GM19351 (cell line): ENCODE measurements at regions not wholly inside any gene's neighbourhood (a gene's known extent, or its start where the extent isn't known, plus 50 kb on each side); places are given as distances from the start of the nearest gene placed in this dataset.
"Not testable (repeated sequence)": the region's sequence is repeated elsewhere in the genome, so short reads cannot be mapped to it uniquely, and the experiment has no call there.

Source experiments
- ATAC-seq: cut with Tn5 transposase; IDR thresholded peaks from one replicate; pipeline ENCODE4 v1.9.1; 2021; ENCODE audit warnings: mild to moderate bottlenecking, moderate library complexity; ENCODE audit not compliant: unreplicated experiment

DNA sequence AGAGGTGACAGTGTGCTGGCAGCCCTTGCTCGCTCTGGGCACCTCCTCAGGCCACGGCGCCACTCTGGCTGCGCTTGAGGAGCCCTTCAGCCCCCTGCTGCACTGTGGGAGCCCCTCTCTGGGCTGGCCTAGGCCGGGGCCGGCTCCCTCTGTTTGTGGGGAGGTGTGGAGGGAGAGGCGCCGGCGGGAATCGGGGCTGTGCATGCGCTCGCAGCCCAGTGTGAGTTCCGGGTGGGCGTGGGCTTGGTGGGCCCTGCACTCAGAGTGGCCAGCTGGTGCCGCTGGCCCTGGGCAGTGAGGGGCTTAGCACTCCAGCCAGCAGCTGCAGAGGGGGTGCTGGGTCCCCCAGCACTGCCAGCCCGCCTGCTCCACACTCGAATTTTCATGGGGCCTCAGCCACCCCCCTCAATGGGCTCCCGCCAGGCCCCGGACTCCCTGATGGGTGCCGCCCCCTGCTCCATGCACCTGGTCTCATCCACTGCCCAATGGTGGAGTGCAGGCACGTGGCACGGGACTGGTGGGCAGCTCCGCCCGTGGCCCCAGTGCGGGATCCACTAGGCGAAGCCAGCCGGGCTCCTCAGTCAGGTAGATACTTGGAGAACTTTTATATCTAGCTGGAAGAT is 96.7 kb upstream of the BET1 start:
- ATAC-seq = no peak

DNA sequence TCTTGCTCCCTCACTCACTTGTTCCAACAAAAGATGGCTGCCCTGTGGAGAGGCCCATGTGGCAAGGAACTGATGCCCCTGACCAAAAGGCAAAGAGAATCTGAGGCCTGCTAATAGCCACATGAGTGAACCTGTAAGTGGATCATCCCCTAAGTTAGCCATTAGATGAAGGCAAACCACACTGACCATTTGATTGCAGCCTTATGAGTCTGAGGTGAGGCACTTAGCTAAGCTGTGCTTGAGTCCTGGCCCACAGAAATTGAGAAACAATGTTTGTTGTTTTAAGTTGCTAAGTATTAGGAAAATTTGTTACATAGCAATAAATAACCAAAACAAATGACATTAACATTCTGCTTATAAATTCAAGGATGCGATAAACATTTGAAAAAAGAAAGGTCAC is 100.1 kb upstream of the BET1 start:
- ATAC-seq = no peak

GRCh38 chr7:94109556-94109955 is 105.4 kb upstream of the BET1 start:
- no peak for ATAC-seq

DNA sequence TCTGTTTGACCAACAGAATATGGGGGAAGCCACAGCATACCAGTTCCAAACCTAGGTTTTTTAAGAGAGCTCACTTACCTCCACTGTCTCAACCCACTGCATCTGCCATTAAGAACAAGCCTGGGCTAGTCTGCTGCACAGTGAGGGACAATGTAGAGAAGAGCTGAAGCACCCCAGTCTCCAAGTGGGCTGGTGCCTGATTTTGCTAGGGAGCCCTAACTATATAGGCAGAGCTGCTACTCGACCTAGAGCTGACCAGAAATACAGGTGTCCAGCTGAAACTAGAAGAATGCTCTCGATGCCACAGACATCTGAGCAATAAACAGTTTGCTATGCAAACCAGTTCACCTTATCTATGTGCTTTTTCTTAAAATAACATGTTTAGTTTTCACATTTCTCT is 106.9 kb upstream of the BET1 start:
- ATAC-seq = no peak

- no peak for ATAC-seq
Observed at GRCh38 chr7:94115316-94115715, 111.2 kb upstream of the BET1 start.

GRCh38 chr7:94123136-94123535 is 119.0 kb upstream of the BET1 start:
- no peak for ATAC-seq

DNA sequence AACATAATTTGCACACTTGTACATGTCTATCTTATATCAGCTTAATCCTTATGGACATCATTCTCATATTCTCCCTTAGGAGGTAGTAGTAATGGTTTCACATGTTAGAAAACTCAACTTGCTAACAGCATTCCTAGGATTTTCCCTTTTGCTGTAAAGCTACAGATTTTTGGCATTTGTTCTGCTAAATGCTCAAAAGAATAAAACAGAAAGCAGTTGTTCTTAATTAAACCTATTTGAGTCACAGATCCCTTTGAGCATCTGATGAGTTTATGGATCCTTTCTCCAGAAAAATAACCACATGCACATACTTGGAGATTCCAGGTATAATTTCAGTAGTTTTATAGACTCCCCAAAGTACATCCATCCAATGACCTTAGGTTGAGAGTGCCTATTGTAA is 122.9 kb upstream of the BET1 start:
- ATAC-seq = no peak

- ATAC-seq = no peak
Observed at GRCh38 chr7:94128072-94128471, 123.9 kb upstream of the BET1 start.

DNA sequence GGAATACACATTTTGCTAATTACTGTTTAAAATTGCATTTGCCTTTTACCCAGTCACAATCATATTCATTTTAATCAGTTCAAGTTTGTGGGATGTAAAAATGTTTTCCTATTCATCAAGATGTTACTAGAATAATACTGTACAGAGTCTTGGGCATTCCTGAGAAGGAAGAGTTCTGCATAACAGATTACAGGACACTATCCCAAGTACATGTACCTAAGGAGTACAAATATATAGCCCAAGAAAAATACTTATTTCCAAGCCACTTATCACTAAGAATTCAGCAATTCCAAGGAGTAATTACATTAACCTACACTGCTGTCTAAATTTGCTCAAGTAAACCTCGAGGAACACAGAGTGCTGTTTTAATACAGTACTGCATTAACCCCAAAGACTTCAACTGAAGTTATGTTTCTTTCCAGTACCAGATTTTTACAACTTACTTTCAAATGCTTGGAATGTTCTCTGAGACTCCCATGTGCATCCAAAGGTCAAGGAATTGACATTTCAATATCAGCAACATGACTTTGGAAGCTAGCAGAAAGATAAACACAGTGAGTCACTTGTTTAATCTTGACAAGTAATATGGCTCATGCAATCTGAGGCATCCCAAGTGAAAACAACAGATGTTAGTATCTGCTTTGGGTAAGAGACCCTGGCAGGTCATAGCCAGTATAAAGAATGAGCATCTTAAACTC is 125.4 kb upstream of the BET1 start:
- ATAC-seq = no peak

DNA sequence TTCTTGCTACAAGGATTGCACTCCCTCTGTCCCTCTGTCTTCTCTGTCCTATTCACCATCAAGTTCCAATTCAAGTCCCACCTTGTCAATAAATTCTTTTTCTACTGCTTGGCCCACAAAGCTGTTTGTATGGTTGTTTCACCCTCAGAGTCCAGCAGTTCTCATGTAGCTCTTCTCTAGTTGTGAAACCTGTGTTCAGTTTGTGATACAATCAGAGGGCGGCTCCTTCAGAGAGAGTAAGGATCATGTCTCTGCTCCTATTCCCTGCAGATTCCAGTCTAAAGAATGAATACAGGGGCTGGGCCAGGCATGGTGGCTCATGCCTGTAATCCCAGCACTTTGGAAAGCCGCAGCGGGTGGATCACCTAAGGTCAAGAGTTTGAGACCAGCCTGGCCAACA is 126.6 kb upstream of the BET1 start:
- no peak for ATAC-seq

GRCh38 chr7:94133460-94133859 is 129.3 kb upstream of the BET1 start:
- ATAC-seq = no peak

DNA sequence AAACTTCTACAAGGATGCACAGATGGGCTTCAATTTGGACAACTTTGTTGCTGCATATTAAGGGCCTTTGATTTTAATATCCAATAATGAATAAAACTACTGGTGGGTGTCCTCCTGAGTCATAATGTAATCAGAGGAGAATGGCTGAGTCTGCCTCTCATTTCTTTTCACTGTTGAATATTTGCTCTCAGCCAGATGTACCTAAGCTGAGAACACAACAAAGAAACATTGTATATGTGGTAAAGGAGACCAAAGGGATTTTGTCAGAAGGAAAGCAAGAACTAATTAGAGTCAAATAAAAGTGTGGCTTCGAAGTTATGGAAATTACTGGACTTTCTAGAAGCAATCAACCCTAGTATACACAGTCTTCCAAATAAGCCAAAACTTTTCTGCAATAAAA is 131.0 kb upstream of the BET1 start:
- ATAC-seq = no peak

- ATAC-seq = no peak
Observed at GRCh38 chr7:94142281-94142680, 138.1 kb upstream of the BET1 start.

- ATAC-seq = no peak
Observed at GRCh38 chr7:94145602-94146001, 141.4 kb upstream of the BET1 start.

GRCh38 chr7:94146408-94146807 is 142.3 kb upstream of the BET1 start:
- no peak for ATAC-seq

GRCh38 chr7:94149789-94150545 is 145.8 kb upstream of the BET1 start:
- ATAC-seq = no peak

DNA sequence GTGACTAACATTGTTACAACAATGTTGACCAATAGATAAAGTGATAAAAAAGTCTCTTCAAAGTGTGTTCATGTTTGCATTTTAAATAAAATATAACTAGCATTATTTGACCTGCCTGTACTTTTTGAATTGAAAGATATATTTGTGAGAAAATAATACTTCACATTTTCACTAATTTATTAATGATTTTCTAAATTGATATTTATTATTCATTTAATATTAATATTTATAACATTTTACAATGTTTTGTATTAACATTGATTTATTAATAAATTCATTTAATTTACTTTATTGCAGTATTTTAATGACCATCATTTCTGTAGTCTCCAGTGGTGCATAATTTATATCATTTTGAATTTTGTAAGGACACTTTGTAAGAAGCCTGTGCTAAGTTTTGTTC is 150.0 kb upstream of the BET1 start:
- ATAC-seq = no peak

DNA sequence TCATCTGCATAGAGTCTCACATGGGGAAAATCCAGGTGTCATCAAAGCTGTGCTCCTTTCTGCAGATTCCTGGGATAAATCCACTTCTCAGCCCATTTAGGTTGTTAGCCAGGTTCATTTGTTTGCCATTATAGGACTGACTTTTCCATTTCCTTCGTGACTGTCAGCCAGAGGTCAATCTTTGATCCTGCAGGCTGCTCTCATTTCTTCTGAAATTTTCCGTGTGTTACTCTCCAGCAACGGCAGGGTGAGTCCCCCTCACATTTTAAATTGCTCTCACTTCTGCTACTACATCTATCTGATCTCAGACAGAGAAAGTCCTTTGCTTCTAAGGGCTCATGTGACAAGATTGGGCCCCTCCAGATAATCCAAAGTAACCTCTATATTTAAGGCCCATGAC is 150.7 kb upstream of the BET1 start:
- ATAC-seq = no peak

DNA sequence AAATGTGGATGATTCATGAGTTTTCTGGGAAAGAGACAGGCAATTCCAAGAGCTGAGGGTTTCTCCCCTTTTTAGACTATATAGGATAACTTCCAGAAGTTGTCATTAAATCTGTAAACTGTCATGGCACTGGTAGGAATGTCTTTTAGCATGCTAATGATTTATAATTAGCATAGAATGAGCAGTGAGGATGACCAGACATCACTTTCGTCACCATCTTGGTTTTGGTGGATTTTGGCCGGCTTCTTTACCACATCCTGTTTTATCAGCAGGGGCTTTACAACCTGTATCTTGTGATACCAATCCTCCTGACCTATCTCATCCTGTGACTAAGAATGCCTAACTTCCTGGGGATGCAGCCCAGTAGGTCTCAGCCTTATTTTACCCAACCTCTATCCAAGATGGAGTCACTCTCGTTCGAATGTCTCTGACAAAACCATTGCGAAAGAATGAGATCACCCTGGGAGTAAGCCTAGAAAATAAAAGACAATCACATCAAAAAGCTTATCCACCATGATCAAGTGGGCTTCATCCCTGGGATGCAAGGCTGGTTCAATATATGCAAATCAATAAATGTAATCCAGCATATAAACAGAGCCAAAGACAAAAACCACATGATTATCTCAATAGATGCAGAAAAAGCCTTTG is 153.6 kb upstream of the BET1 start:
- ATAC-seq = not testable (repeated sequence)

DNA sequence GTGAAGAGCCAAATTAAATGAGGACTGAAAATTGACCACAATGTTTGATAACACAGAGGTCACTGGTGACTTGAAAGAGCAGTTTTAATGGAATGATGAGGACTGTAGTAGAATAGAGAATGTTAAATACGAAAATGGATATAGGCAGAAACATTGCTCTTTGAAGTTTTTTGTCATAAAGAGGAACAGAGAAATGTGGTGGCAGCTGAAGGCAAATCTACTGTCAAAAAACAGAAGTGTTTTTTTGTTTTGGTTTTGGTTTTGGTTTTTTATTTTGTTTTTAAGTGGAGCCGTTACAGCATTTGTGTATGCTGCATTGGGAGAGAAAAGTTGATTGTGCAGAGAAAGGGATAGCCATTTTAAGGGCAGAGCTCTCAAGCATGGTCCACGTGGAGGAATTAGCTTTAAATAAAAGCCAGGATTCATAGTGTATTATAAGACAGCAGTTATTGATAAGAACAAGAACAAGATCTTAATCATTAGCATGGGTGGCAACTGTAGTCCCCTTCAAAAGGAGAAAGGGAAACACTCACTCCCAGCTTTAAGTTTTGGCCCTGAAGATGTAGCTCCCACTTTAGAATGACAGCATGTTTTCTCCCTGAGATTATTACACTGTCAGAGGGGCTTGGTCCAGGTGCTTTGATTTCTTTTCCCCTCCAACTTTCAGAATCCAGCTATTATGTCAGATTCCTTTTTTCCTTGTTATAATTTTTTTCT is 156.7 kb upstream of the BET1 start:
- peak; percentile 98 for ATAC-seq

GRCh38 chr7:94161476-94161875 is 157.3 kb upstream of the BET1 start:
- ATAC-seq = no peak
